Activated T-helper 17 cell treated with anti-CD3 and anti-CD28 coated beads, Interleukin-2, amount 50 U/mL, for 72 hours (primary cell): ENCODE measurements at regions not wholly inside any gene's neighbourhood (a gene's known extent, or its start where the extent isn't known, plus 50 kb on each side); places are given as distances from the start of the nearest gene placed in this dataset.

ENCODE experiments used
- ATAC-seq: fragments of 150-1000 bp; cut with Tn5 transposase; replicated peaks from 2 replicates; pipeline ENCODE4 v1.10.0; 2021; ENCODE audit warnings: mild to moderate bottlenecking, moderate library complexity
- H3K27ac Mint-ChIP-seq: one replicate; pipeline ENCODE4 v1.8.0; 2022; ENCODE audit warnings: mixed read lengths
- H3K27me3 Mint-ChIP-seq: one replicate; pipeline ENCODE4 v1.8.0; 2022; ENCODE audit warnings: mixed read lengths
- H3K36me3 Mint-ChIP-seq: one replicate; pipeline ENCODE4 v1.8.0; 2022; ENCODE audit warnings: low read depth, mild to moderate bottlenecking, mixed read lengths
- H3K4me1 Mint-ChIP-seq: one replicate; pipeline ENCODE4 v1.8.0; 2022; ENCODE audit warnings: mixed read lengths
- H3K4me3 Mint-ChIP-seq: one replicate; pipeline ENCODE4 v1.8.0; 2022; ENCODE audit warnings: mild to moderate bottlenecking, mixed read lengths
- H3K9me3 Mint-ChIP-seq: one replicate; pipeline ENCODE4 v1.8.0; 2022; ENCODE audit warnings: mixed read lengths

DNA sequence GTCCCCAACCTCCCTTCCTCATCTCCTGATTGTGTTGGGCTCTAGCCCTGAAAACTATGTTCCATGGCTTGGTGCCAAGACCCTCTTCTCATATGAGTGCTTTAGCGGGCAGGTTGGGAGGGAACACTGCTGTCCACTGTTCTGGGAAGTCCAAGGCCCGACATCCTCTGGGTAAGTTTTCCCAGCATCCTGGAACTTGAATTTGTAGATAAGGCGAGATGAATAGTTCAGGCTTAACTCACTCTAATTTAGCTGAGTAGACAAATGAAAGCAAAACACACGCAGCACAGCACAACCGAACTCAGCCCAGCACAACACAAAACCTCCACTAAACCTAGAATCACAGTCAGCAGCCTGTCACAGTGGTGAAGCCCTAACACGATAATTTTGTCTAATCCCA lies 95.3 kb upstream of the SLC28A3 start:
- no peak overlapping the region for H3K27ac Mint-ChIP-seq
- no peaks in the 10 kb centered on the region for H3K9me3 Mint-ChIP-seq
- ATAC-seq, result no peak
- H3K4me3 Mint-ChIP-seq, result no peak overlapping the region
- no peaks in the 10 kb centered on the region for H3K4me1 Mint-ChIP-seq
- peaks cover 4% of the 10 kb centered on the region for H3K27me3 Mint-ChIP-seq
- H3K36me3 Mint-ChIP-seq, result no peaks in the 10 kb centered on the region

DNA sequence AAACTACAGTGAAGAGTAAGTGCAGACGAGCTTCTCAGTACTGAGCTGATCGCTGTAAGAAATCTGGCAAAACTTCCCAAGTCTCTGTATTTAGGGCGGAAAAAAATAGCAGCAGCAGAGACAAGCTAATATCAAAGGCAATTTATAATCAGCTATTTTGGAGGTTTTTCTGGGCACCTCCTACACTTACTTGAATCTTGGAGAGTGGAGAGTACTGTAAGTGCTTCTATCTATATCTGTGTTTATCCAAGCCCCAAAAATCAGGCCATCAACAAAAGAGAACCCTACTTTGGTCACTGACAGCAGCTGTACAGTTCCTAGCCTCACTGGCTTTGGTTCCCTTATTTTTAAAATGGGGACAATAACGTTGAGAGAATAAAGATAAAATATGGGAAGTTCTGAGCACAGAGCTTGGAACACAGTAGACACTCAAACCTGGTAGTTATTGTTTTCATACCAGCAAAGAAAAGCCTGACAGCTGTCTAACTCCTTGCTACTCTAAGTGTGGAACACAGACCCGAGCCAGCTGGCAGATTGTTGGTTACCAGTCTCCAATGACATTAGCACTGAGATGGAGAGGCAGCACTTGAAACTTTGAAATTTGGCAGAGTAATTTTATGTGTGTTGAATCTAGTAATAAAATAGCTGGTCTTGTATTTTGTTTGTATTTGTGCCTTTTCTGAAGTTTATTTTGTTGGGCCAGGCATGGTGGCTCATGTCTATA lies 96.0 kb upstream of the SLC28A3 start:
- ATAC-seq, result no peak
- peaks cover 4% of the 10 kb centered on the region for H3K27me3 Mint-ChIP-seq

DNA sequence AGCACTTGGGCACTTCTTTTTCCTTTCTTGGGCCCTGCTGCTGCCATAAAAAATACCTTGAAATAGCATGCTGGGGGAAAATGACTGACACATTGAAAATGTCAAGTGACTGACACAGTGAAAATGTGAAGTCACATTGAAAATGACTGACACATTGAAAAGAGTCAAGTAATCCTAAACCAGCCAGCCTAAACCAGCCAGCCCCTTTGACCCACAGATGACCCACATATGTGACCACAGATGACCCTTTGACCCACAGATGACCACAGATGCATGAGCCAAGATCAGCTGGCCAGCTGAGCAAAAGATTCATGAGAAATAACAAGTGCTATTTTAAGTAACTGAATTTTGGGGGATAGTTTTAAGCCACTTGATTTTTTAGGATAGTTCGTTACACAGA lies 97.8 kb upstream of the SLC28A3 start:
- Mint-ChIP-seq H3K36me3 (no peaks in the 10 kb centered on the region), H3K4me3 (no peak overlapping the region), H3K27ac (no peak overlapping the region), H3K27me3 (peaks cover 4% of the 10 kb centered on the region), H3K4me1 (no peaks in the 10 kb centered on the region), H3K9me3 (no peaks in the 10 kb centered on the region)
- no peak for ATAC-seq

More for the DNA sequence above, 96.0 kb upstream of the SLC28A3 start:
- H3K27ac Mint-ChIP-seq, result no peak overlapping the region
- no peaks in the 10 kb centered on the region for H3K9me3 Mint-ChIP-seq
- no peaks in the 10 kb centered on the region for H3K36me3 Mint-ChIP-seq
- no peak overlapping the region for H3K4me3 Mint-ChIP-seq
- H3K4me1 Mint-ChIP-seq, result no peaks in the 10 kb centered on the region

DNA sequence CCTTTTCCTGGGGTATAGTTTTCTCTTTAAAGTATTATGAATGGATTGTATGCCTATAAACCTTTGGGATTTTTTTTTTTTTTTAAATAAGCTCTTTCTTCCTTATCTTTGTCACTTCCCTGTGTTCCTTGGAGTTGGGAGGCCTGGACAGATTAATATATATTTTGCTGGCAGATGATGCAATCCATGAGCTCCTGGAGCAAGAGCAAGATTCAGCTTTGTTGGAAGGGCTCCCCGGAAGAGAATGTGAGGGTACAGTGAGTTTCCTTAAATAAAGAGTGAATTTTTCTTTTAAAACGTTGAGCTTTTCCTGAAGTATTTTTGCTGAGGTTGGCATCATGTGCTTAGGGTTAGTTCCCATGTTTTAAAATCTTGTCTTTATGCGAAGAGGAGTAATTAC lies 98.7 kb upstream of the SLC28A3 start:
- H3K4me3 Mint-ChIP-seq, result no peak overlapping the region
- no peak for ATAC-seq
- H3K27ac Mint-ChIP-seq, result no peak overlapping the region
- H3K9me3 Mint-ChIP-seq, result no peaks in the 10 kb centered on the region
- H3K36me3 Mint-ChIP-seq, result no peaks in the 10 kb centered on the region
- H3K27me3 Mint-ChIP-seq, result peaks cover 4% of the 10 kb centered on the region
- H3K4me1 Mint-ChIP-seq, result no peaks in the 10 kb centered on the region

DNA sequence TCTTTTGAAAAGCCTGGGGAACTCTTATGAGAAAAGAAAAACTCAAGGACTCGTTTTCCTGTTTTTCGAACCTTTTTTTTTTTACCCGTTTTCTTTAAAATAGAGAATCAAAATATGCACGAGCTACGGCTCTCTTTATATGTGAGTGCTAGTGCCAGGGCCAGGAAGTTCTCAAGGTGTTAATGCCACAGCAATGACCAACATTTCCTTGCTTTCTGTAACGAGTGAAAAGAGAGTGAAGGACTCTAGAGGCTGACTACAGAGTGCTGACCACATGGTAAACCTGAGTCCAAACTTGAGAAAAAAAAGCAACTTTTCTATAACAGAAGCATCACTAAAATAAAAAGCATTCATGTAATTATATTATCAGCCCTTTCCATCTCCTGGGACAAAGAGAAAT lies 102.2 kb upstream of the SLC28A3 start:
- peaks cover 4% of the 10 kb centered on the region for H3K27me3 Mint-ChIP-seq
- H3K4me3 Mint-ChIP-seq, result no peak overlapping the region
- H3K4me1 Mint-ChIP-seq, result no peaks in the 10 kb centered on the region
- no peaks in the 10 kb centered on the region for H3K36me3 Mint-ChIP-seq
- H3K9me3 Mint-ChIP-seq, result no peaks in the 10 kb centered on the region
- no peak overlapping the region for H3K27ac Mint-ChIP-seq
- no peak for ATAC-seq

DNA sequence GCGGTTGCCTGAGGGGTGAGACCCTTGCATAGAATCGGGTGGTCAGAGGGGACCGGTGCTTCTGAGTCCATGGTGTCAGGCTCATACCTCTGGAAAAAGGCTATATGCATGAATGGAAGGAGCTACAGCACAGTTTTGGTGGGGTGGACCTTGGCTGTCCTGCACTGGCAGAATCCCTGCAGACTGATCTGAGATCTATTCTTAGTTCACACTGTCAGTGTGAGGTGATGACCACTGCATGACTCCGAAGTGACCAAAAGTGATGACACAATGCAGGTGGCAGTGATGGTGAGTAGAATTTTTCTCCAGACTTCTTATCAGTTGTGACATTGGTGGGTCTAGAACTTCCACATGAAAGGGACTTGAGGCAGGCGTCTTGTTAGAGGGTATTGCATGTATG lies 105.2 kb upstream of the SLC28A3 start:
- H3K27ac Mint-ChIP-seq, result no peak overlapping the region
- no peaks in the 10 kb centered on the region for H3K36me3 Mint-ChIP-seq
- no peak for ATAC-seq
- peaks cover 4% of the 10 kb centered on the region for H3K27me3 Mint-ChIP-seq
- H3K4me3 Mint-ChIP-seq, result no peak overlapping the region
- no peaks in the 10 kb centered on the region for H3K4me1 Mint-ChIP-seq
- H3K9me3 Mint-ChIP-seq, result no peaks in the 10 kb centered on the region

DNA sequence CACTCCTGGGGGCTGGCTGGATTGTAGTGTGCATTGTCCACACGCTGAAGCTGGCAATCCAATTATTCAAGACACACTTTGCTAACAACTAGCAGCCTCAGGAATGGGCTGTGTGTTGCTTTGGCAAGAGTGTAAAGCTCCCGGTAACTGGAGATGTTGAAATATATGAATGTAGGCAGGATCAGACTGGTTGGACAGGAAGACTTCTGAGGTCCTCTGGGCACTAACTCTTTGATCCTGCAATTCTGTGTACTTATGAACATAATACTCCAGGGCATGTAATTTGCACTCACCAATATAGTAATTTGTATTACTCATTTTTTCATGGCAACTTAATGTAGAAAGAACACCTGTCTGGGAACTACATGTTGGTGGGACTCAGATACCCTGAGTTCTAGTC lies 106.7 kb upstream of the SLC28A3 start:
- H3K9me3 Mint-ChIP-seq, result no peaks in the 10 kb centered on the region
- H3K36me3 Mint-ChIP-seq, result no peaks in the 10 kb centered on the region
- ATAC-seq, result no peak
- H3K4me1 Mint-ChIP-seq, result no peaks in the 10 kb centered on the region
- no peak overlapping the region for H3K4me3 Mint-ChIP-seq
- no peak overlapping the region for H3K27ac Mint-ChIP-seq
- H3K27me3 Mint-ChIP-seq, result peaks cover 4% of the 10 kb centered on the region

DNA sequence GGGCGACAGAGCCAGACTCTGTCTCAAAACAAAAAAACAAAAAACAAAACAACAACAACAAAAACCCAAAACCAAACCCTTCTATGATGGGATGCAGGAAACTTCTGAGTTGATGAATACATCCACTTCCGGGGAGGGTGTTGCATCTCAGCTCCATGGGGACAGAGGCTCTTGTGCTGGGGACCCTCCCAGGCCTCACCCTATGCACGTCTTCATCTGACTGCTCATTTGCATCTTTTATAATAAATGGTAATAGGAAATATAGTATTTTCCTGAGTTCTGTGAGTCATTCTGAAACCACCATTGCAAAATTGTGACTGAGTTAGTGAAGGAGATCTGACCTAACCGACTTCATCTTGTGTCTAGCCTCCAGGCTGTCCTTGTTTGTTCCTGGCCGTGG lies 109.5 kb upstream of the SLC28A3 start:
- H3K4me1 Mint-ChIP-seq, result no peaks in the 10 kb centered on the region
- no peak for ATAC-seq
- H3K9me3 Mint-ChIP-seq, result no peaks in the 10 kb centered on the region
- H3K36me3 Mint-ChIP-seq, result no peaks in the 10 kb centered on the region
- H3K27me3 Mint-ChIP-seq, result peaks cover 4% of the 10 kb centered on the region
- H3K27ac Mint-ChIP-seq, result no peak overlapping the region
- no peak overlapping the region for H3K4me3 Mint-ChIP-seq

DNA sequence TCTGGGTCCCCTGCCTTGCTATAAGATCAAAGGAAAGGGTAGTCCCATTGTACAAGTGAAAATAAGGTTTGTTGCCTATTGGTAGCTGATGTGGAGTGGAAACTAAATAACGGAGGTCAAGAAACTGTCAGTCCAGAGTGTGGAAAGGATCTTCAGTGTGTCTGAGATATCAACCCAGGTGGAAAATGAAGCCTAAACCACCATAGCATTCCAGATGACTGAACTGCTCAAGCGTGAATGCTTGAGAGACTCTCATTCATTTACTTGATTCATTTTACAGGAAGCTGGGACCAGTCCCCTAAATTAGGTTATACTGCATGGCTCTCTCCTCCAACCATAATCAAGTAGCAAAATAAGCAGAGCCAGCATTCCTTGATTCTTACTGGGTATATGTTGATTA lies 116.0 kb upstream of the SLC28A3 start:
- no peaks in the 10 kb centered on the region for H3K36me3 Mint-ChIP-seq
- H3K4me1 Mint-ChIP-seq, result no peaks in the 10 kb centered on the region
- H3K9me3 Mint-ChIP-seq, result peaks cover 4% of the 10 kb centered on the region
- peaks cover 10% of the 10 kb centered on the region for H3K27me3 Mint-ChIP-seq
- no peak for ATAC-seq
- H3K4me3 Mint-ChIP-seq, result no peak overlapping the region
- H3K27ac Mint-ChIP-seq, result no peak overlapping the region

DNA sequence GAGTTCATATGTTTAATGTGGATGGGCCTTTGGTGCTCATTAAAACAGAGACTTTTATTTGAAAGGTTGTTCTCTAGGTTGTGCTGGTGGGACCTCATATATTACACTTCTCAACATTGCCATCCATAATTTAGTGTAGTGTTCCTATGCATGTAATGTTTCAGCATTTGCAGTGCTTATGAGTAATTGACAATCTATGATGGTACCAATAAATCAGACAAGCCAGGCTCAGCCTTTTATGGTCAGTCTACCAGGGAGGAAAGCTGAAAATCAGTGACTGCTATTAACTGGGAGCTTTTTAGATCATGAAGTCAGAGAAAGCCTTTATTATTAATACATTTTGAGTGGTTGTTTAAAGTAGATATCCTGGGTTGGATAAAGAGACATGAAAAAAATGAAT lies 120.1 kb upstream of the SLC28A3 start:
- no peak for ATAC-seq

DNA sequence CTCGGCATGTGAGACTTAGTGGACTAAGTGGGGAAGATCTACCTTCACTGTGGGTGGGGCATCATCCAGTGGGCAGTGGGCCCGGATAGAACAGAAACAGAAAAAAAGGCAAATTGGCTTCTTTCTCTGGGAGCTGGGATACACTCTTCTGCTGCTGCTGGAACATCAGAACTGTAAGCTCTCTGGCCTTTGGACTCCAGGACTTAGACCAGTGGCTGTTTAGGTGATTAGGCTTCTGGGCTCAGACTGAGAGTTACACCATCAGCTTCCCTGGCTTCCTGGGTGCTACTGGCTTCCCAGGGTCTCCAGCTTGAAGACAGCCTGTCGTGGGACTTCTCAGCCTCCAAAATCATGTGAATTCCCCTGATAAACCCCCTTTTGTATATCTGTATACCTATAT lies 122.7 kb upstream of the SLC28A3 start:
- Mint-ChIP-seq H3K27ac (no peak overlapping the region), H3K36me3 (no peaks in the 10 kb centered on the region), H3K27me3 (peaks cover 14% of the 10 kb centered on the region), H3K4me3 (no peak overlapping the region), H3K4me1 (no peaks in the 10 kb centered on the region), H3K9me3 (no peaks in the 10 kb centered on the region)
- ATAC-seq, result no peak

More for the DNA sequence above, 120.1 kb upstream of the SLC28A3 start:
- Mint-ChIP-seq H3K27me3 (peaks cover 14% of the 10 kb centered on the region), H3K4me1 (no peaks in the 10 kb centered on the region), H3K36me3 (no peaks in the 10 kb centered on the region), H3K9me3 (no peaks in the 10 kb centered on the region), H3K27ac (no peak overlapping the region), H3K4me3 (no peak overlapping the region)

DNA sequence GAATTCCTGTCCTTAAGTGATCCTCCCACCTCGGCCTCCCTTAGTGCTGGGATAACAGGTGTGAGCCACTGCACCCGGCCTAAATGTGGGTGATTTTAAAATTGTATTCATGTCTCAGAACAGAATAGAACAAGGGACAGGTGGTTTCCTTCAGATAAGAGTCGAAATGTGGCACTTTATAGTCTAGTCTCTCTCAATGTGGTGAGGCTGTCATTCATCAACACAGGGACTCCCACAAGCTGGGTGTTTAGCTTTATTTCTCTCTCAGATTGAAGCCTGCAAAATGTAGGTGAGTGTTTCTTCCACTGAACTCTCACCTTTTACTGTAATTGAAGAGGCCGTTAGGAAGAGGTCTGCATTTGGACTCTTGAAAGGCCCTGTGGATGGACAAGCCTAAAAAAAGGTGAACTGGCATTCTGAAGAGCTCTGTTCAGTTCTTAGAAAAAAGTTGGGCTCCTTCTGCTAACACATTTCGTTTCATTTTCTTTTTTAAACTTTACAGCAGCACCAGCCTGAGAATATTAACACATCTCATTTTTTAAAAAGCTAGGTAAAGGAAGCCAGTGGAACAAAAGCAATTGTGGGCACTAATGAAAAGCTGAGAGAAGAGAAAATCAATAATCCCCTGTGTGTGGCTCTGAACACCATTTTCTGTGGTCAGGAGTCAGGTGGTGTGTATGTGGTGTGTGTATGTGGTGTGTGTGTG lies 126.2 kb upstream of the SLC28A3 start:
- no peak for ATAC-seq

DNA sequence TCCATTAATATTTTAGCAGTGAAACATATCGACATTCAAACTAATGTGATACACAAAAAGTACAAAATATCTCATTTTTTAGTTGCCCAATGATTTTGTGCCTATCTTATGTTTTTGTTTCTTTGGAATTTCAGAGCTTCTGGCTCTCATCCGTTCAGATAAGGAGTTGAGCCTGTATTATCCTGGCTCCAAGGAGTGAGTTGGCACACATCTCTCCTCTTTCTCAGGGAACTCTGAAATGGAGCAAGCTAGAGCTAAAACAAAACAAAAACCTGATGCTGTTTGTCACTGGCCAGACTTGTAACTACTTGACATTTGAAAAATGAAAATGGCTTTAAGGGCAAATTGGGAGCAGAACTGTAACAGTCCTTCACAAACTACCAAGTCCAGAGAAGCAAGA lies 131.3 kb upstream of the SLC28A3 start:
- no peaks in the 10 kb centered on the region for H3K4me1 Mint-ChIP-seq
- peaks cover 13% of the 10 kb centered on the region for H3K27me3 Mint-ChIP-seq
- no peak overlapping the region for H3K27ac Mint-ChIP-seq
- ATAC-seq, result no peak
- peaks cover 3% of the 10 kb centered on the region for H3K9me3 Mint-ChIP-seq
- H3K36me3 Mint-ChIP-seq, result no peaks in the 10 kb centered on the region
- no peak overlapping the region for H3K4me3 Mint-ChIP-seq

More for the DNA sequence above, 126.2 kb upstream of the SLC28A3 start:
- no peaks in the 10 kb centered on the region for H3K36me3 Mint-ChIP-seq
- no peaks in the 10 kb centered on the region for H3K4me1 Mint-ChIP-seq
- peaks cover 11% of the 10 kb centered on the region for H3K27me3 Mint-ChIP-seq
- H3K27ac Mint-ChIP-seq, result no peak overlapping the region
- no peak overlapping the region for H3K4me3 Mint-ChIP-seq
- H3K9me3 Mint-ChIP-seq, result no peaks in the 10 kb centered on the region

DNA sequence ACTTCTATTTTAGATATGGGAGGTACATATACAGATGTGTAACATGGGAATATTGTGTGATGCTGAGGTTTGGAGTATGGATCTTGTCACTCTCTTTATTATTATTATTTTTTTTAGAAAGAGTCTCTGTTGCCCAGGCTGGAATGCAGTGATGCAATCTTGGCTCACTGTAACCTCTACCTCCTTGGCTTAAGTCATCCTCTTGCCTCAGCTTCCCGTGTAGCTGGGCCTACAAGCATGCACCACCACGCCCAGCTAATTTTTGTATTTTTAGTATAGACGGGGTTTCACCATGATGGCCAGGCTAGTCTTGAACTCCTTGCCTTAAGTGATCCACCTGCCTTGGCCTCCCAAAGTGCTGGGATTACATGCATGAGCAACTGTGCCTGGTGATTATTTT lies 138.4 kb upstream of the SLC28A3 start:
- ATAC-seq, result no peak
- Mint-ChIP-seq H3K9me3 (peaks cover 2% of the 10 kb centered on the region), H3K36me3 (no peaks in the 10 kb centered on the region), H3K27me3 (peaks cover 3% of the 10 kb centered on the region), H3K4me1 (no peaks in the 10 kb centered on the region), H3K4me3 (no peak overlapping the region), H3K27ac (no peak overlapping the region)

DNA sequence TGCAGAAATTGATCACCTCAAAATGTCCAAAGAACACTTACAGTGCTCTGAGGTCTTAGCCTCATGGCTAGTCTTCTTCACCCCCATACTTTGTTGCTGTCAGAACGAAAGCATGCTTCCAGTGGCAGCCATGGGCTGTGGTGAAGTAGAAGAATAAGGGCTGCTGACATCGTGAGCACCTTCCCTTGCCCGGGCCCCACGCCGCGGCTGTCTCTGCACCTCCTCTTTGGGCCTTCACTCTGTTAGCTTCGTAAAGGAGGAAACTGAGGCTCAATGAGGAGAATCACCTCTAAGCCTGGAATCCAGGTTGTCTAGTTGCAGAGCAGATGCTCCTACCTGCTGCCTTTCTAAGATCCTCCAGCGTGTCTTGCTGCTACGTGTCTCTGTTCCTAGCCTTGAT lies 139.5 kb upstream of the SLC28A3 start:
- Mint-ChIP-seq H3K9me3 (no peaks in the 10 kb centered on the region), H3K36me3 (no peaks in the 10 kb centered on the region), H3K27ac (no peak overlapping the region), H3K4me1 (no peaks in the 10 kb centered on the region), H3K27me3 (peaks cover 3% of the 10 kb centered on the region), H3K4me3 (no peak overlapping the region)
- ATAC-seq, result no peak
